GM21737 (cell line): ENCODE measurements at regions not wholly inside any gene's neighbourhood (a gene's known extent, or its start where the extent isn't known, plus 50 kb on each side); places are given as distances from the start of the nearest gene placed in this dataset.

Experiments
- ATAC-seq: cut with Tn5 transposase; IDR thresholded peaks from one replicate; pipeline ENCODE4 v1.9.1; 2021; ENCODE audit warnings: mild to moderate bottlenecking, moderate library complexity; ENCODE audit not compliant: unreplicated experiment

DNA sequence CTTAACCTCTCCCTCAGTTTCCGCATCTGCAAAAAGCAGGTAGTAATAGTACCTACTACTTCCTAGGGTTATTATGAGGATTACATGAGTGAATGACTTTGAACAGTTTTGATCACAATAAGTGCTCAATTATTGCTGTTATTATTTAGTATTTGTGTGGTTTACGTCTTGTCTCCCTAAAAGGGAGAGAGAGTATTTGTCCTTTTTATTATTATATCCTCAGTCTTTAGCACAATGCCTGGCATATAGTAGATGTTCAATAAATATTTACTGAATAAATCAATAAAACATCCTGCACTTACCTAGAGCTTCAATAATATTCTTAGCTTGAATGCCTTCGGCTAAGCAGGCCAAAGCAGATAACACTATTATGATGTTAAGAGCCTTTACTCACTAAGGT lies 160.0 kb downstream of the TANC2 start:
- ATAC-seq = no peak

DNA sequence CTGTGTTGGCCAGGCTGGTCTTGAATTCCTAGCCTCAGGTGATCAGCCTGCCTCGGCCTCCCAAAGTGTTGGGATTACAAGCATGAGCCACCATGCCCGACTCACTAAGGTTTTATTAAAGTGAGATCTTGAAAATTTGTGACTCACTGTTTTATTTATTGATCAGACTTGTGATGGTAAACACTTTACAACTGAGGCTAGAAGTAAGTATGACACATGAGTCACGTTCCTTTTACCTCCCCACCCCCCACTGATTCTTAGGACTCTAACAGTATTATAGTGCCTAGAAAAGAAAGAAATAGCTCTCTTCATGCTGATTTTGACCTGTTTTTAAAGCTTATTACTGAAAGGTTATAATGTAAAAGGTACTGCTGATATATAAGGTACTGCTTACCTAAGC lies 160.6 kb downstream of the TANC2 start:
- ATAC-seq = no peak

- no peak for ATAC-seq
Observed at GRCh38 chr17:63132459-63132911, 166.4 kb downstream of the TANC2 start.

DNA sequence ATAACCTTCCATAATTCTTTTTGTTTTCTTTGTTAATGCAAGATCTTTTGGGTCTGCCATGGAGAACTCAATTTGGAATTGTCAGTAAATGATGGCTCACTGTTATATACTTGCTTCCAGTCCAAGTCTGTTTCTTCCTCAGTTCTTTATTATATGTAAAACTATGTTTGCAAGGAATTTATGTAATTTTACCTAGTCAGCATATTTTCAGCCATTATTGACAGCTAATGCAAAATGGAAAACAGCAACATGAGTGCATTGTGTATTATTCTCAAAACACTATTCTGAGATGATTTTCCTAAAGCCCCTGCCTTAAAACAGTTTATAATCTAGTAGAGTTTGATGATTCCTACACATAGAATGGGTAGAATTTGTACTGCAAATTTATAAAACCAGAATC lies 167.5 kb downstream of the TANC2 start:
- no peak for ATAC-seq

DNA sequence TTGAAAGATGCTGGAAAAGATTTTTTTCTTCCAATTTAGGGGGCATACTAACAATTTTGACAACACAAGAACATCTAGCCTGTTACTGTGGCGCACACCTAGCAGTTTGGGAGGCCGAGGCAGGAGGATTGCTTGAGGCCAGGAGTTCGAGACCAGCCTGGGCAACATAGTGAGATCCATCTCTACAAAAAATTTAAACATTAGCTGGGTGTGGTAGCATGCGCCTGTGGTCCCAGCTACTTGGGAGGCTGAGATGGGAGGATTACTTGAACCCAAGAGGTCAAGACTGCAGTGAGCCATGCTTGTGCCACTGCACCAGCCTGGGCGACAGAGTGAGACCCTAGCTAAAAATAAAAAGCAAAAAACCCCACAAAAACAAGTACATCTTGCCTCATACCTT lies 168.8 kb downstream of the TANC2 start:
- ATAC-seq = no peak

DNA sequence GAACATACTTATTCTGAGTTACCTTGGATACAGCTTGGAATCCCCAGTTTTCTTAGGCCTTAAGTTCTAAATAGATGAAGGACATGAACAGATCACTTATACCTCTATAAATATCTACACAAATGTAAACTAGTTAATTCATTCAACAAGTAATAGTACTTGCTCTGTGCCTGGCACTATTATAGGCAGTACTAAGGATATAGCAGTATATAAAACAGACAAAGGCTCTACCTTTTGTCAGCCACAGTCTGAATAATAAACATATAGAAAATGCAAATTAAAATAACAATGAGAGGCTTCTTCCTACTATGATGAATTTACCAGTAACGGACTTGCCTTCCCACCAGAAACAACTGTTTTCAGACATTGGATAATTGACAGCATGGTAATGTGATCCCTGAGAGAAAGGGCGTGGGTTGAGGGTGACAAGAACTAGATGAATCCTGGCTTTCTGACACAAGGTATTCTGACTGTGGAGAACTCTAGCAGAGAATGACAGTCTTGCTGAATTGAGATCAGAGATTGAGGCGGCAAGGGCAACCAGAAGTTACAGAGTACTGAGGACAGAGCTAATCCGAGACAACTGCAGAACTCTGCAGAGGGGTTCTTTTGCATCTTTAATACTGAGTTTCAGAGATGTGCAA lies 170.5 kb downstream of the TANC2 start:
- ATAC-seq = no peak

DNA sequence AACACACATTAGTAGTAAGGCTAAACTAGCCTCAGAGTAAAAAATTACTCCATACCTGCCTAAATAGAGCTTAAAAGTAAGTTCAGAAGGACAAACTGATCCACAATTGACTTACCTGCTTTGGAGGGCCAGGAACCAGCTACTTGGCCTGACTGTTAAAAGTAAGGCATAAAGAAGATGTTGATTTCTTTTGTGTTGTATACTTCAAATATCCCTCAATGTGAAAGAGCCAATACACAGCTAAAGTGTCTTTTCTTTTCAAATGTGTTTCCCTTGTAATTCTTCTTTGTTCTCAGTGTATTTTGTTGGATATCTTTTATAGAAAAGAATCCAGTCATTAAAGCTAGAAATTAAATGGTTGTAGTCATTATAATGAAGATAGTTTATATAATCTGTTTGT lies 171.1 kb downstream of the TANC2 start:
- ATAC-seq = no peak

GRCh38 chr17:63138713-63139112 lies 172.7 kb downstream of the TANC2 start:
- ATAC-seq = no peak

GRCh38 chr17:63139356-63139755 lies 173.3 kb downstream of the TANC2 start:
- no peak for ATAC-seq

GRCh38 chr17:63140255-63140654 lies 174.2 kb downstream of the TANC2 start:
- peak; percentile 65 for ATAC-seq

DNA sequence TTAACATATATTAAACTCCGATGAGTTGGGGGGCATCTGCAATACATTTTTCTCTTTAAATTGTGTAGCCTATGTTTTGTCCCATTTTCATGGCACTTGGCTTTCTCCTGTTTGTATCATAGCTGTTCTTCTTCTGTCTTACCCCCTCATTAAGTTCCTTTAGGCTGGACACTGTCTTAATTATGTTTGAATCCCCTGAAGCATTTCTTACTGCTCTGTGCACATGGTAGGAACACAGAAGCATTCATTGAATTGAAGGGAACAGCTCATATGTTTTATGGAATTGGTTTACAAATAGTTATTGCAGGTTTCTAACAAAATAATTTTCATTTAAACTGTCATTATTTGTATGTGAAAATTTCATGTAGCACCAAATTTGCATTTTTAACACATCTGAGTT lies 176.8 kb downstream of the TANC2 start:
- no peak for ATAC-seq

GRCh38 chr17:63150490-63150889 lies 184.5 kb downstream of the TANC2 start:
- no peak for ATAC-seq

- no peak for ATAC-seq
Observed at GRCh38 chr17:63150994-63151464, 185.0 kb downstream of the TANC2 start.

- no peak for ATAC-seq
Observed at GRCh38 chr17:63151941-63152523, 186.0 kb downstream of the TANC2 start.

GRCh38 chr17:63153488-63153887 lies 187.5 kb downstream of the TANC2 start:
- no peak for ATAC-seq

DNA sequence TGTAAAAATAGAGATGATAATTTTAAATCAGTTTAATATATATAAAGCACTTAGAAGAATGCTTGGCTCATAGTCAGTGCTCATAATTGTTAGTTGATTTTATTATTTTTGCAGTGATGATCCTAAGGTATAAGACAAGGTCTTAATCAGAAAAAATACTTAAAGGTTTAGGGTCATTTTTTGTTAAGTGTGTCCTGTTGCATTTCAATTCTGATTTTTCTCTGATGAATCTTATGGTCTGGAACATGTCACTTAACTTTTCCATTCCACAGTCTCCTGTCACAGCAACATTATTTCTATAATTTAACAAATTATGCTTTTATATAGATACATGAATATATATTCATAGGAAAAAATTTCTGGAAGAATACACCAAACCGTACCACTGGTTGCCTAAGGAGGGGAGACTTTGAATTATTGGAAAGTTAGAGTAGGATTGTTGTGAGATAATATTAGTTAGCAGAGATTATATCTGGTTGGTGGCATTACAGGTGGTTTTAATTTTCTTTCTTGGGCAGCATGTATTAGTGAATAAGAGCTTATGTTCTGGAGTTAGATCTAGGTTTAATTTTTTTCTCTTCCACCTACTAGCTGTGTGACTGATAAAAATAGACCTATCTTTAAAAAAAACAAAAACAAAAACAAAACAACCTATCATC lies 188.7 kb downstream of the TANC2 start:
- ATAC-seq = no peak

DNA sequence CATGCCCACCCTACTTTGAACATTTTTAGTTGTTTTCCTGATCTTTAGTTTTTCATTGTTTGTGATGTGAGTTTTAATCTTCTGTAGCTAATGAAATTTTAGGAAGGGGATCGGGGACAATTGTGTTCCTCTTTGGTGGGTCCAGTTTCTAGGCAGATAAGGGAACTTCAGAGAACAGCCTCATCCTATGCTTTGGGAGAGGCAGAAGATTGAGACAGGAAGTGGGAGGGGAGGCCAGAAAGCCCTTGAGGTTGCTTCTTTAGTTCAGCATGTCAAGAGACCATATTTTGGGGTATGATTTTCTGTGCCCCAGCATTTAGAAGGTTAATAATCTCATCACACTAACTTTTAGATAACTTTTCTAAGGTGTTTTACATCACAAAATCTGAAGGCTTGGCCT lies 191.0 kb downstream of the TANC2 start:
- no peak for ATAC-seq

DNA sequence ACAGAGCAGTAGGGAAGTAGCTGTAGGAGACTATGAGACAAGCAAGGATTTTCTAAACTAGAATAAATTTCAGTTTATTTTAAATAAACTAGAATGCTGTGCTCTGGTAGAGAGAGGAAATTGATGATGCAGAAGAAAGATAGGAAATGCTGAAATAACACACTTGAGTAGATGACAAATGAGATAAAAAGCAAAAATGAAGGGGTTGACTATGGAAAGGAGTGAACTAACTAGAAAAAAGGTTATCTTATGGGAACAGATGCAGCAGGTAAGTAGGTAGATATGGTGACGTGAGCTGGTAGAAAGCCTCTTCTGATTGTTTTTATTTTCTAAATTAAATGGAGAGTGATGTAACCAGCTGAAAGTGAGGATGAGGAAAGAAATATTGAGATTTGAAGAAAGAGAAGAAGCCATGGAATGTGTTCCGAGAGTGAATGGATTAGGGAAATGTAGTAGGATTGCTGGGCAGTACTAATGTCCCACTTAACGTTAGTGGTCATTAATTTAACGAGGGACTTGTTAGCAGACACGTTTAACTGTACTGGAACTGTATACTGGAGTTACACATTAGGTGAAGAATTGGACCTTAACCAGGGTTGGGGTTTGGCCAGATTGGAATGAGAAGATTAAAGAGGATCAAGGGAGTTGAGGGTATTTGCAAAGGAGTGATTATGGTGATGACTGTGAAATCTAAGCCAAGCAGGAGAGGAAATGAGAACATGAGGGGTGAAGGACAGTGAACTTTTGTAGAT lies 196.5 kb downstream of the TANC2 start:
- no peak for ATAC-seq

DNA sequence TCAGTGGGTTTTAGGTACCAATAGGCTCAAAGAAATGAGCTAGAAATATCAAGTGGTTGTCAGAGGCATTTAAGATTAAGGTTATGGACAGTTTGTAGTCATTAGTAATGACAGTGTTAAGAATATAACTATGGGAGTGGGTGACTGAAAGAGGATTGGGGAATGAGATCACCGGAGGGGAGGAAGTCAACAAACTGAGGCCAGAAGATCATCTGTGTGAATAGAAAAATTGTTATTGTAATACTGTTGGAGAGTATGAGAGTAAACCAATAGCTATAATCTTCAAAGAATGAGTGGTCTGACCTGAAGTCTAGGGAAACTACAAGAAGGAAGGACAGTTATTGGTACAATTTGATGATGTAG lies 197.1 kb downstream of the TANC2 start:
- ATAC-seq = no peak

- ATAC-seq = no peak
Observed at GRCh38 chr17:63165400-63165799, 199.4 kb downstream of the TANC2 start.

- no peak for ATAC-seq
Observed at GRCh38 chr17:63170795-63171194, 204.8 kb downstream of the TANC2 start.
